ENCODE measurements at regions not wholly inside any gene's neighbourhood (a gene's known extent, or its start where the extent isn't known, plus 50 kb on each side); places are given as distances from the start of the nearest gene placed in this dataset.
"Not testable (repeated sequence)": the region's sequence is repeated elsewhere in the genome, so short reads cannot be mapped to it uniquely, and the experiment has no call there.

- H3K27me3 Mint-ChIP-seq (ENCODE audit: low read depth): no peaks in the 10 kb centered on the region
- intact Hi-C loops (cut with micrococcal nuclease): no loop called here
- no peaks in the 10 kb centered on the region for H3K36me3 Mint-ChIP-seq (ENCODE audit: low read depth)
- no peaks in the 10 kb centered on the region for H3K4me1 Mint-ChIP-seq (ENCODE audit: low read depth)
- no peak for DNase-seq
- H3K4me3 Mint-ChIP-seq: no peak overlapping the region
- H3K27ac Mint-ChIP-seq: no peak overlapping the region
- CTCF ChIA-PET: interaction anchor here (0.6 kb wide), 1 partner anchor 445 kb away, joined by 4 read pairs; no protein-coding TSS in a partner anchor
- no peaks in the 10 kb centered on the region for H3K9me3 Mint-ChIP-seq
These were observed 231.9 kb downstream of the DMAC1 start for GRCh38 chr9:7567687-7568086.

- intact Hi-C loops (cut with micrococcal nuclease): no loop called here
- no peaks in the 10 kb centered on the region for H3K9me3 Mint-ChIP-seq
- no peak for DNase-seq
- H3K36me3 Mint-ChIP-seq (ENCODE audit: low read depth): no peaks in the 10 kb centered on the region
- no peak overlapping the region for H3K27ac Mint-ChIP-seq
- no peaks in the 10 kb centered on the region for H3K4me1 Mint-ChIP-seq (ENCODE audit: low read depth)
- CTCF ChIA-PET: interaction anchor here (1.8 kb wide), 1 partner anchor 9 kb away, joined by 5 read pairs; no protein-coding TSS in a partner anchor
- H3K27me3 Mint-ChIP-seq (ENCODE audit: low read depth): no peaks in the 10 kb centered on the region
- no peak overlapping the region for H3K4me3 Mint-ChIP-seq
These were observed 238.0 kb downstream of the DMAC1 start for GRCh38 chr9:7561527-7562080.

- Mint-ChIP-seq H3K27ac (no peak overlapping the region), H3K27me3 (ENCODE audit: low read depth) (no peaks in the 10 kb centered on the region), H3K9me3 (no peaks in the 10 kb centered on the region), H3K4me1 (ENCODE audit: low read depth) (no peaks in the 10 kb centered on the region), H3K36me3 (ENCODE audit: low read depth) (no peaks in the 10 kb centered on the region), H3K4me3 (no peak overlapping the region)
- CTCF ChIA-PET: interaction anchor here (1.8 kb wide), 1 partner anchor 10 kb away, joined by 5 read pairs; no protein-coding TSS in a partner anchor
- intact Hi-C loops (cut with micrococcal nuclease): no loop called here
- DNase-seq: no peak
These were observed 238.8 kb downstream of the DMAC1 start for GRCh38 chr9:7560669-7561305.

- Mint-ChIP-seq H3K36me3 (ENCODE audit: low read depth) (no peaks in the 10 kb centered on the region), H3K4me1 (ENCODE audit: low read depth) (no peaks in the 10 kb centered on the region), H3K27ac (no peak overlapping the region), H3K27me3 (ENCODE audit: low read depth) (peaks cover 3% of the 10 kb centered on the region), H3K9me3 (no peaks in the 10 kb centered on the region), H3K4me3 (no peak overlapping the region)
- CTCF ChIA-PET: no interaction called here
- no peak for DNase-seq
- intact Hi-C loops (cut with micrococcal nuclease): no loop called here
These were observed 244.9 kb downstream of the DMAC1 start for GRCh38 chr9:7554699-7555098.

GRCh38 chr9:7552706-7553105, 246.9 kb downstream of the DMAC1 start:
- H3K4me1 Mint-ChIP-seq (ENCODE audit: low read depth); intact Hi-C loops (cut with micrococcal nuclease); H3K36me3 Mint-ChIP-seq (ENCODE audit: low read depth); H3K27ac Mint-ChIP-seq; H3K4me3 Mint-ChIP-seq; H3K9me3 Mint-ChIP-seq; DNase-seq; H3K27me3 Mint-ChIP-seq (ENCODE audit: low read depth): not testable (repeated sequence)
- CTCF ChIA-PET: interaction anchor here (0.7 kb wide), 1 partner anchor 15 kb away, joined by 4 read pairs; no protein-coding TSS in a partner anchor

- H3K27ac Mint-ChIP-seq: no peak overlapping the region
- DNase-seq: no peak
- no peak overlapping the region for H3K4me3 Mint-ChIP-seq
- CTCF ChIA-PET: no interaction called here
- no peaks in the 10 kb centered on the region for H3K4me1 Mint-ChIP-seq (ENCODE audit: low read depth)
- H3K27me3 Mint-ChIP-seq (ENCODE audit: low read depth): peaks cover 3% of the 10 kb centered on the region
- H3K36me3 Mint-ChIP-seq (ENCODE audit: low read depth): no peaks in the 10 kb centered on the region
- H3K9me3 Mint-ChIP-seq: no peaks in the 10 kb centered on the region
- intact Hi-C loops (cut with micrococcal nuclease): no loop called here
These were observed 250.3 kb downstream of the DMAC1 start for GRCh38 chr9:7549249-7549648.

- peaks cover under 1% of the 10 kb centered on the region for H3K27me3 Mint-ChIP-seq (ENCODE audit: low read depth)
- DNase-seq: no peak
- intact Hi-C loops (cut with micrococcal nuclease): no loop called here
- no peak overlapping the region for H3K4me3 Mint-ChIP-seq
- H3K4me1 Mint-ChIP-seq (ENCODE audit: low read depth): no peaks in the 10 kb centered on the region
- CTCF ChIA-PET: interaction anchor here (0.9 to 1.0 kb wide), 2 partner anchors 12 to 24 kb away, joined by 3 read pairs; no protein-coding TSS in a partner anchor
- no peaks in the 10 kb centered on the region for H3K36me3 Mint-ChIP-seq (ENCODE audit: low read depth)
- no peak overlapping the region for H3K27ac Mint-ChIP-seq
- no peaks in the 10 kb centered on the region for H3K9me3 Mint-ChIP-seq
These were observed 253.3 kb downstream of the DMAC1 start for GRCh38 chr9:7546261-7546660.

GRCh38 chr9:7545371-7546165, 254.0 kb downstream of the DMAC1 start:
- Mint-ChIP-seq H3K36me3 (ENCODE audit: low read depth) (no peaks in the 10 kb centered on the region), H3K27me3 (ENCODE audit: low read depth) (no peaks in the 10 kb centered on the region), H3K4me1 (ENCODE audit: low read depth) (no peaks in the 10 kb centered on the region), H3K9me3 (no peaks in the 10 kb centered on the region), H3K27ac (no peak overlapping the region), H3K4me3 (no peak overlapping the region)
- intact Hi-C loops (cut with micrococcal nuclease): no loop called here
- CTCF ChIA-PET: interaction anchor here (0.5 kb wide), 1 partner anchor 125 kb away, joined by 4 read pairs; no protein-coding TSS in a partner anchor
- no peak for DNase-seq

GRCh38 chr9:7542693-7543092, 256.9 kb downstream of the DMAC1 start:
- DNase-seq: no peak
- CTCF ChIA-PET: no interaction called here
- H3K4me1 Mint-ChIP-seq (ENCODE audit: low read depth): no peaks in the 10 kb centered on the region

GRCh38 chr9:7542126-7542525, 257.5 kb downstream of the DMAC1 start:
- Mint-ChIP-seq H3K4me1 (ENCODE audit: low read depth) (no peaks in the 10 kb centered on the region), H3K4me3 (no peak overlapping the region), H3K27ac (no peak overlapping the region), H3K27me3 (ENCODE audit: low read depth) (no peaks in the 10 kb centered on the region), H3K36me3 (ENCODE audit: low read depth) (no peaks in the 10 kb centered on the region), H3K9me3 (no peaks in the 10 kb centered on the region)
- CTCF ChIA-PET: no interaction called here
- intact Hi-C loops (cut with micrococcal nuclease): no loop called here
- DNase-seq: no peak

More at GRCh38 chr9:7542693-7543092, 256.9 kb downstream of the DMAC1 start:
- intact Hi-C loops (cut with micrococcal nuclease): no loop called here
- no peak overlapping the region for H3K27ac Mint-ChIP-seq
- no peaks in the 10 kb centered on the region for H3K27me3 Mint-ChIP-seq (ENCODE audit: low read depth)
- no peak overlapping the region for H3K4me3 Mint-ChIP-seq
- no peaks in the 10 kb centered on the region for H3K9me3 Mint-ChIP-seq
- H3K36me3 Mint-ChIP-seq (ENCODE audit: low read depth): no peaks in the 10 kb centered on the region

- peaks cover 11% of the 10 kb centered on the region for H3K4me1 Mint-ChIP-seq (ENCODE audit: low read depth)
- no peaks in the 10 kb centered on the region for H3K36me3 Mint-ChIP-seq (ENCODE audit: low read depth)
- CTCF ChIA-PET: interaction anchor here (0.6 kb wide), 2 partner anchors 13 to 368 kb away, joined by 3 to 4 read pairs; no protein-coding TSS in a partner anchor
- H3K27ac Mint-ChIP-seq: no peak overlapping the region
- no peaks in the 10 kb centered on the region for H3K9me3 Mint-ChIP-seq
- H3K4me3 Mint-ChIP-seq: no peak overlapping the region
- peak; percentile 62 for DNase-seq
- intact Hi-C loops (cut with micrococcal nuclease): loop anchor here (1.0 kb wide), 4 partner anchors 134 to 709 kb away; no protein-coding TSS in a partner anchor
- peaks cover 9% of the 10 kb centered on the region for H3K27me3 Mint-ChIP-seq (ENCODE audit: low read depth)
These were observed 263.2 kb downstream of the DMAC1 start for GRCh38 chr9:7536310-7536939.
